Astrocyte of the cerebellum (primary cell): ENCODE measurements at regions not wholly inside any gene's neighbourhood (a gene's known extent, or its start where the extent isn't known, plus 50 kb on each side); places are given as distances from the start of the nearest gene placed in this dataset.

Experiments
- DNase-seq: peaks from one replicate; pipeline ENCODE4 v3.0.0-alpha.2; 2011; ENCODE audit warnings: low read depth
- H3K4me3 ChIP-seq: 2 replicates; pipeline ENCODE4 v1.5.1; 2011; ENCODE audit warnings: mild to moderate bottlenecking, low read depth, low read length, moderate library complexity
- in situ Hi-C: cut with HindIII; loops from 2 replicates; pipeline ENCODE4 v1.10.0; 2017; ENCODE audit warnings: low sequenced_read_pairs
- TF ChIP-seq, protein P1 (sequence below): IDR thresholded peaks from 2 replicates; pipeline ENCODE4 v1.5.1; 2012; ENCODE audit warnings: low read length, low read depth, moderate library complexity, mild to moderate bottlenecking; ENCODE audit errors: missing control alignments

DNA sequence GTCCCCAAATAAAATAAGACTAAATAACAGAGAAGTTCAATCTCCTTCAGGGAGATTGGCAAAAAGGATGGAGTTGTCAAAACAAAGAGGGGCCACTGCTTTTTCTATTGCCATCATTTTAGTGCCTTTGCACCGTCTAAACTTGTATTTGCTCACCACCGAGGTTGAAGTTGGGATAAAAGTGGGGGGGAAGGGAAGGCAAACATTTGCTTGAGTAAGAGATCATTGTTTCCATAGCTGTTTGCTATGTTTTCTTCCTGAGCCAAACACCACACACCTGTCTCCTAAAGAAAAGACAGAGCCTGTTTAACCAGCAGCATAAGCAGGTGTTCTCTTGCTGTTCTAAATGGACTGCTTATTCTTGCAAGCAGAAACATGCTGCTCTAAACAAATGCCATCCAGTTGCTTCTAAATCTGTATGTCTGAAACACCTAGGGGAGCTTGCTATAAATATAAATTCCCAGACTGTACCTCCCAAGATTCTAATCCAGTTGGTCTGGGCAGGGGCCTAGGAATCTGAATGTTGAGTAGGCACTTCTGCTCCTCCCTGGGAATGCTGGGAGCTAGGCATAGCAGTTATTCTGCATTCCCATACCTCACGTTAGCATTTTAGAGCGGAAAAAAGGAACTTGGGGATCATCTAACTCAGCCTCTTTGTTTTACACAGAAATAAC is 179.4 kb upstream of the ARL4C start:
- TF ChIP-seq, protein P1, sequence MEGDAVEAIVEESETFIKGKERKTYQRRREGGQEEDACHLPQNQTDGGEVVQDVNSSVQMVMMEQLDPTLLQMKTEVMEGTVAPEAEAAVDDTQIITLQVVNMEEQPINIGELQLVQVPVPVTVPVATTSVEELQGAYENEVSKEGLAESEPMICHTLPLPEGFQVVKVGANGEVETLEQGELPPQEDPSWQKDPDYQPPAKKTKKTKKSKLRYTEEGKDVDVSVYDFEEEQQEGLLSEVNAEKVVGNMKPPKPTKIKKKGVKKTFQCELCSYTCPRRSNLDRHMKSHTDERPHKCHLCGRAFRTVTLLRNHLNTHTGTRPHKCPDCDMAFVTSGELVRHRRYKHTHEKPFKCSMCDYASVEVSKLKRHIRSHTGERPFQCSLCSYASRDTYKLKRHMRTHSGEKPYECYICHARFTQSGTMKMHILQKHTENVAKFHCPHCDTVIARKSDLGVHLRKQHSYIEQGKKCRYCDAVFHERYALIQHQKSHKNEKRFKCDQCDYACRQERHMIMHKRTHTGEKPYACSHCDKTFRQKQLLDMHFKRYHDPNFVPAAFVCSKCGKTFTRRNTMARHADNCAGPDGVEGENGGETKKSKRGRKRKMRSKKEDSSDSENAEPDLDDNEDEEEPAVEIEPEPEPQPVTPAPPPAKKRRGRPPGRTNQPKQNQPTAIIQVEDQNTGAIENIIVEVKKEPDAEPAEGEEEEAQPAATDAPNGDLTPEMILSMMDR, result no peak
- no peak overlapping the region for H3K4me3 ChIP-seq
- DNase-seq, result no peak
- in situ Hi-C loops, result loop anchor here (25.0 kb wide), 1 partner anchor 286 kb away; the partner anchor contains the start of gene SH3BP4

GRCh38 chr2:234674781-234675201 is 177.9 kb upstream of the ARL4C start:
- no peak for DNase-seq
- no peak overlapping the region for H3K4me3 ChIP-seq
- in situ Hi-C loops, result loop anchor here (25.0 kb wide), 1 partner anchor 288 kb away; the partner anchor contains the start of gene SH3BP4
- TF ChIP-seq, protein P1, result no peak

GRCh38 chr2:234673961-234674759 is 177.3 kb upstream of the ARL4C start:
- no peak overlapping the region for H3K4me3 ChIP-seq
- in situ Hi-C loops, result no loop called here
- no peak for DNase-seq
- TF ChIP-seq, protein P1, result no peak

- TF ChIP-seq, protein P1, result no peak
- no peak for DNase-seq
- in situ Hi-C loops, result no loop called here
- H3K4me3 ChIP-seq, result no peak overlapping the region
Measured at GRCh38 chr2:234673501-234673900, 176.6 kb upstream of the ARL4C start.

- TF ChIP-seq, protein P1, result no peak
- H3K4me3 ChIP-seq, result no peak overlapping the region
- no peak for DNase-seq
- in situ Hi-C loops, result no loop called here
Measured at GRCh38 chr2:234672498-234673150, 175.7 kb upstream of the ARL4C start.

GRCh38 chr2:234671716-234672115 is 174.8 kb upstream of the ARL4C start:
- TF ChIP-seq, protein P1, result no peak
- in situ Hi-C loops, result no loop called here
- H3K4me3 ChIP-seq, result no peak overlapping the region
- DNase-seq, result no peak
